ENCODE measurements at regions not wholly inside any gene's neighbourhood (a gene's known extent, or its start where the extent isn't known, plus 50 kb on each side); places are given as distances from the start of the nearest gene placed in this dataset.
A peak's percentile ranks its signal among the peaks of the same experiment; 100 is the strongest.
"Not testable (repeated sequence)": the region's sequence is repeated elsewhere in the genome, so short reads cannot be mapped to it uniquely, and the experiment has no call there.

GRCh38 chr16:48818257-48818656 is 208.3 kb upstream of the N4BP1 start:
- no peak for FAIRE-seq

- no peak for FAIRE-seq
These were observed 207.1 kb upstream of the N4BP1 start for GRCh38 chr16:48817032-48817431.

GRCh38 chr16:48816393-48816792 is 206.4 kb upstream of the N4BP1 start:
- no peak for FAIRE-seq

- no peak for FAIRE-seq
These were observed 205.0 kb upstream of the N4BP1 start for GRCh38 chr16:48814994-48815393.

GRCh38 chr16:48813485-48813884 is 203.5 kb upstream of the N4BP1 start:
- no peak for FAIRE-seq

GRCh38 chr16:48812856-48813255 is 202.9 kb upstream of the N4BP1 start:
- FAIRE-seq: no peak

- FAIRE-seq: no peak
These were observed 201.5 kb upstream of the N4BP1 start for GRCh38 chr16:48811478-48811877.

- FAIRE-seq: no peak
These were observed 200.9 kb upstream of the N4BP1 start for GRCh38 chr16:48810803-48811453.

GRCh38 chr16:48810436-48810802 is 200.4 kb upstream of the N4BP1 start:
- no peak for FAIRE-seq

GRCh38 chr16:48790151-48790550 is 180.2 kb upstream of the N4BP1 start:
- FAIRE-seq: no peak

- no peak for FAIRE-seq
These were observed 178.5 kb upstream of the N4BP1 start for GRCh38 chr16:48788475-48788874.

- FAIRE-seq: no peak
These were observed 135.6 kb upstream of the N4BP1 start for GRCh38 chr16:48745541-48745940.

GRCh38 chr16:48740964-48741363 is 131.0 kb upstream of the N4BP1 start:
- FAIRE-seq: no peak

- FAIRE-seq: no peak
These were observed 124.2 kb upstream of the N4BP1 start for GRCh38 chr16:48734220-48734619.

- FAIRE-seq: no peak
These were observed 94.7 kb upstream of the N4BP1 start for GRCh38 chr16:48704710-48705109.

GRCh38 chr16:48687421-48688038 is 77.5 kb upstream of the N4BP1 start:
- peak; percentile 89 for FAIRE-seq

GRCh38 chr16:48684148-48684547 is 74.2 kb upstream of the N4BP1 start:
- no peak for FAIRE-seq

GRCh38 chr16:48682971-48683370 is 73.0 kb upstream of the N4BP1 start:
- FAIRE-seq: no peak

- no peak for FAIRE-seq
These were observed 71.5 kb upstream of the N4BP1 start for GRCh38 chr16:48681520-48681919.

- no peak for FAIRE-seq
These were observed 70.9 kb upstream of the N4BP1 start for GRCh38 chr16:48680881-48681280.

GRCh38 chr16:48676836-48677235 is 66.9 kb upstream of the N4BP1 start:
- FAIRE-seq: no peak

- FAIRE-seq: not testable (repeated sequence)
These were observed 58.2 kb upstream of the N4BP1 start for GRCh38 chr16:48668184-48668583.

GRCh38 chr16:48659940-48660339 is 50.0 kb upstream of the N4BP1 start:
- FAIRE-seq: peak; percentile 82
